GM18867 (cell line): ENCODE measurements at regions not wholly inside any gene's neighbourhood (a gene's known extent, or its start where the extent isn't known, plus 50 kb on each side); places are given as distances from the start of the nearest gene placed in this dataset.

Experiments
- ATAC-seq: cut with Tn5 transposase; IDR thresholded peaks from one replicate; pipeline ENCODE4 v1.9.1; 2021; ENCODE audit warnings: mild to moderate bottlenecking, moderate library complexity; ENCODE audit not compliant: unreplicated experiment

DNA sequence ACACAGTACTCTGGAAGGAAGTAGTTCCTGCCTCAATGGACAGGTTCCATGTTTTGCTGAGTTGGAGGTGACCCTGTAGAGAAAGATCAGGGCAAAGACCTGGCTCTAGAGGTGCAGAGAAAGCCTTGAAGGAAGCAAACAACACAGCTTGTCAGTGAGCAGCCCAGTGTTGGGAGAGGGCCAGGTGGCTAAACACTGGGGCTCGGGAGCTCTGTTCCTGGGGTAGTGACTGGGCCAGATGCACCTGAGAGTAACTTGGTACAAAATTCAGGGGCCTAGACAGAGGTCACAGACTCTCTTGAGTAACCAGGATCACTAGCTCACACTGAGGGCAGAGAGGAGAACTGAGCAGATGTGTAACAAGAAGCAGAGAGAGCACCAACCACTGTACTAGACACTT, 138.4 kb upstream of the NALF2 start:
- ATAC-seq, result no peak

- ATAC-seq, result no peak
Measured at GRCh38 chrX:69365349-69365748, 138.8 kb upstream of the NALF2 start.

DNA sequence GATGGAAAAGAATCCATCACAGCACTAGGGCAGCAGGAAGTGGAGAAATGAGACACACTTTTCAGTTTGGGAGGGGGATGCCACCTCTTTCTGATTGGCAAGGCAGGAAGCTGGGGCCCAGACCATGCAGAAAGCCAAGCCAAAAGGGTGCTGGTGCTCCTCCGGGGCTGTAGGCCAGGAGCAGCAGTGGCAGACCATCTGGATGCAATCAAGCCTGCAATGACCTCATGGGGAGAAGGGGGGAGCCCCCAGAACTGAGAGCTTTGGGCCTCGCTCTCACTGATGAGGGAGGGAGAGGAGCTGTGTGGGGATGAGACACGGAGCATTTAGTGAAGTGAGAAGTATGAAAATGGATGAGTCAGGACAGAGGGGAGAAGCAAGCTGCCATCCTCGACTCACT, 141.3 kb upstream of the NALF2 start:
- peak; percentile 62 for ATAC-seq

DNA sequence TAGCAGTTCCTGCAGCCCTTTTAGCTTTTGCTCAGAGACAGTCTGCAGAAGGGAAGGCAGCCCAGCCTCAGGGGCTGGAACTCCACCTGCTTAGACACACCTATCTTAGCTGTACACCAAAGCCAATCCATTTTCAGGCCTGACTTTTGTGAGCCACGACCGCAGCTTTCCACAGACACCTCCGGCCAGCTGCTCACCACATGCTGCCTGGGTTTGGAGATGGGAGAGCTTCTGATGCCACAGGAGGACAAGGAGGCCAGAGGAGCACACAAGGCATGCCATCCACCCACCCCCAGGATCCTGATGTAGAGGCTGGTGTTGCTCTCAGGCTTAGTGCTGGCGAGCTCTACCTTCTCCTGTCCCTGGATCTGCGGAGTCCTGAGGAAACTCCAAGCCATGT, 141.8 kb upstream of the NALF2 start:
- ATAC-seq, result no peak

- no peak for ATAC-seq
Measured at GRCh38 chrX:69361311-69361845, 142.7 kb upstream of the NALF2 start.

DNA sequence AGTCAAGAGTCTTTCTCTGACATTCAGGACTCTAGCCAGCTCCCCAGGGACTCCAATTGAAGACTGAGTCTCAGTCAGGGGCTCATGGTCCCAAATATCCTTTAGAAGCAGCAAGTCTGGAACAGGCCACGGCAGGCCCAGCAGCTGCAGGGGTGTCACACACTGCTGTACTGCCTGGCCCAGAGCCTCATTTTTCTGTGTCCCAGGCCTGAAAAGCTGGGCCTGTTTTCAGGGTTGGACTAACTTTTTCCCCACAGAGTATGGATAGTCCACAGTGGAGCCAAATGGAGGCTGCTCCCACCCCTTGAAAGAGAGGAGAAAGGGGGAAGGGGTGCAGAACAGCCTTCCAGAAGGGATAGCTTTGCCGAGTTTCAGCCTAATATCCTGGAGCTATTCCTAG, 146.8 kb upstream of the NALF2 start:
- no peak for ATAC-seq

DNA sequence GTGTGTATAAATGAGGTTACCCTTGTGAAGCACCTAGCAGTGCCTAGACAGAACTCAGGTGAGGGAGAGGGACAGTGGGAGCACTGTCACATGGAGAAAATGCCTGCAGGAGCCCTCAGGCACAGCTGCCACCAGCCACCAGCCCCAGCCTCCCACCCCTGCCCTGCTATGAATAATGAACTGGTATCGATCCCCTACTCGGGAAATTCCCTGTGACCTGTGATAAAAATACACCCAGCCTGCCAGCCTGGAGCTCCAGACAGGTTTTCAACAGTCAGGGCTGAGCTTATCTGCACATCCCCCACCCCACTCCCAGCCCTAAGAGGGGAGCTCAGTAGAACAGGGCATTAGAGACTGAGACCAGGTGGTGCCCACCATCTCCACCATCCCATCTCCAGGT, 159.6 kb upstream of the PJA1 start:
- no peak for ATAC-seq

GRCh38 chrX:69323786-69324720, 158.8 kb upstream of the PJA1 start:
- no peak for ATAC-seq

- ATAC-seq, result no peak
Measured at GRCh38 chrX:69321789-69322188, 156.5 kb upstream of the PJA1 start.

- ATAC-seq, result no peak
Measured at GRCh38 chrX:69321006-69321655, 155.9 kb upstream of the PJA1 start.

DNA sequence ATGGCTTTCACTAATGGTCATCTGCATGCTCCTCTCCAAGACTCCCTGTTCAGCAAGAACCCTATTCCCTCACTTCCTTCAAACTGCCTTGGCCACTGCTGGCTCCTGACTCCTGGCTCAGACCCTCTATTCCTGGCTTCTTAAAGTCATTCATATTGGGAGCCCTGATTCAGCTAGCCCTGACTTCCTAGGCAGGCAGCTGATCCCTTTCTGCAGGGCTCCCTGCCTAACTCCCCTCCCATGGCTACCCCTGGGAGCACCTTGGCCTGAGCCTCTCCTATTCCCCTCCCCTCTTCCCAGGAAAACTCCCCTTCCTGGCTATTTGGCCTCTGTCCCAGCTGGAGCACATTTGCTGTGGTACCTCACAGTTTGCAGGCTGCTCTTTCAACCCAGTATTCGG, 154.9 kb upstream of the PJA1 start:
- ATAC-seq, result no peak

DNA sequence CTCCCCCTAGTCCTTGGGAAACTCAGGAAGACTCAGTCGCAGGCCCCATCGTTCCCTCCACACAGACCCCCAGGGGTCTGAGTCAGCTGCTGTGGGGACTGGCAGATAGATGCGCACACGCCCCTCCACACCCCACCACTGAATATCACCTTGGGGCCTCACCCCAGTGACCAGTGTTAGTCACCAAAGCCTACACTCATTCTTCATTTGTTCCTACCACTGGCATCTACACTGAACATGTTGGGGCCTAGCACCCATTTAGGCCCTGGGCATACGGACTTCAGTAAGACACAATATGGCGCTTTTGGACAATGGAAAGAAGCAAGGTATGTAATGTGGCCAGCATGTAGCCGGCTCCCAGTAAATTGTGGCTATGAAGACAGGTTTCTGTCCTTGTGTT, 154.1 kb upstream of the PJA1 start:
- ATAC-seq, result no peak

GRCh38 chrX:69318651-69319340, 153.5 kb upstream of the PJA1 start:
- no peak for ATAC-seq

DNA sequence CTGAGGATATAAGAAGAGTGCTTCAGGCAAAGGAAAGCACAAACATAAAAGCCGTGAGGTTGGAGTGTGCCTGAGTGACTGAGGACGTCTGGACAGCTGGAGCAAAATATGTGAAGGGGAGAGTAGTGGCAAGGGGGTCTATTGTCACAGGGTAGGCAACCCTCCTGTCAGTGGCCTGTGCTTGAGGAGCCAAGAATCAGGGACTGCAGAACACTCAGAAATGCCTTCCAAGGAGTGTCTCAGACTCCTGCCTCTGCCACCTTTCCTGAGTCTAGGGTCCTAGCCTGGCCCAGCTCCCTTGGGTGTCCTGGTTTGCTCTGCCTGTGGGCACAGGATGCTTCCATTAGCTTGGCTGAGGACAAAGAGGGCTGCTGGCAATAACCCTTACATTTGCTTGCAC, 152.5 kb upstream of the PJA1 start:
- no peak for ATAC-seq

GRCh38 chrX:69314436-69315348, 149.4 kb upstream of the PJA1 start:
- no peak for ATAC-seq

DNA sequence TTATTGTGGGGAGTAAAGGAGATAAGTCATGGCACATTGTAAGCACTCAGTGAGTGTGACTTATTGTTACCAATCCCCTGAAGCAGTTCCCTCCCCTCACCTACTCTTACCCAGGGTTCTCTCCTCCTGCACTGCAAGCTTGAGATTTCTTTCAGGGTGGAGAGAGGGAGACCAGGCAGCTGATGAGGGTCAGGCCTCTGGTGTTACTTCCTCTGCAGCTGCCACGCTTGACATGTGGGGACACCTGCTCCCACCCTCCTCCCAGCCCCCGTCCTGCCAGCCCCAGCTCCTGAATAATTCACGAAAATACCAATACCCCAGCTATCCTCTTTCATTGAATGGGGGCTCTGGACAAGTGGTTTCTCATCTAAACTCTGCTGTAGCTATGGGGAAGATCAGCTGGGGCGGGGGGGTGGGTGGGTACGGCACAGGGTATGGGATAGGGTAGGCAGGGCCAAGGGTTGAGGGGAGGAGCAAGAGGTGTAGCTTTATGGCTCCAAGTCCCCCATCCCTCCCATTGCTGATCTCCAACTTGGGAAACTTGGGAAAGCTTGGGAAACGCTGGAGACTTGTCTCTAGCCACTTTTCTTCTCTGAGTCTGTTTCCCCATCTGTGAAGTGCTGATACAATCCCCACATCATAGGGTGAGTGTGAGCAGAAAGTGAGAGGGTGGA, 148.5 kb upstream of the PJA1 start:
- no peak for ATAC-seq

DNA sequence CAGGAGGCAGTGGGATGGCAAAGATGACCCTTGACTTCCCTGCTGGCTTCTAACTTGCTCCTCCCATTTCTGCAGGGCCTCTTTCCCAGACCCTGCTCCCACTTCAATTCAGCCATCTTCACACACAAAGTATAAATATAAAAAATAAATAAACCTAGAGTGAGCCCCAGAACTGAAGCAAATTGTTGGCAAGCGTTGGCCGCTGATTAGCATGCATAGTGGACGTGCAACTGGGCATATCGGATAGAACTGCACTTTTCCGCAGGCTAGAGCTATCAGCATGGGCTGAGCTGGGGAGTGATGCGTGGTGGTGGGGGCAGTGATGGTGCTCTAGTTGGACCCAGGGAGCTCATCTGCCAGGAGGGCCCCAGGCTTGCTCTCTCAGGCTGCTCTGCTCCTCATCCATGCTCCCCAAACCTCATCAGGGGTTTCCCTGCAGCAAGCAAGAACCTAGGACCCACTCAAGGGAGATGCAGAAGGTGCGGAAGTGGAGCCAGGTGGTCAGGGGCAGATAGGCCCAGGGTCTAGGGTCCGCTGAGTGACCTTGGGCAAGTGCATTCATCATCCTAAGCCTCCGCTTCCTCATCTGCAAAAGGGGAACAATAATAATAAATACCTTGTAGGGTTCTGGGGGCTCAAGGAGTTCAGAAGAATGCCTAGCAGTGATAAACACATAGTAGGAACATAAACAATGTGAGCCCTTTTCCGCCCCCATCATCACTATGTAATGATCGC, 146.8 kb upstream of the PJA1 start:
- no peak for ATAC-seq

- no peak for ATAC-seq
Measured at GRCh38 chrX:69309074-69309792, 144.0 kb upstream of the PJA1 start.

- no peak for ATAC-seq
Measured at GRCh38 chrX:69307756-69308155, 142.5 kb upstream of the PJA1 start.
